NCI-H2227 (cell line): ENCODE measurements at regions not wholly inside any gene's neighbourhood (a gene's known extent, or its start where the extent isn't known, plus 50 kb on each side); places are given as distances from the start of the nearest gene placed in this dataset.
"Not testable (repeated sequence)": the region's sequence is repeated elsewhere in the genome, so short reads cannot be mapped to it uniquely, and the experiment has no call there.

Experiments
- DNase-seq: peaks from one replicate; lab custom pipeline; 2025; ENCODE audit not compliant: unreplicated experiment; lab: John Stamatoyannopoulos, UW

GRCh38 chr10:33867199-33867789 lies 532.8 kb upstream of the NRP1 start:
- DNase-seq: not testable (repeated sequence)

- DNase-seq: no peak
These were observed 528.9 kb upstream of the NRP1 start for GRCh38 chr10:33863352-33863751.

- DNase-seq: no peak
These were observed 528.2 kb upstream of the NRP1 start for GRCh38 chr10:33862536-33863105.

DNA sequence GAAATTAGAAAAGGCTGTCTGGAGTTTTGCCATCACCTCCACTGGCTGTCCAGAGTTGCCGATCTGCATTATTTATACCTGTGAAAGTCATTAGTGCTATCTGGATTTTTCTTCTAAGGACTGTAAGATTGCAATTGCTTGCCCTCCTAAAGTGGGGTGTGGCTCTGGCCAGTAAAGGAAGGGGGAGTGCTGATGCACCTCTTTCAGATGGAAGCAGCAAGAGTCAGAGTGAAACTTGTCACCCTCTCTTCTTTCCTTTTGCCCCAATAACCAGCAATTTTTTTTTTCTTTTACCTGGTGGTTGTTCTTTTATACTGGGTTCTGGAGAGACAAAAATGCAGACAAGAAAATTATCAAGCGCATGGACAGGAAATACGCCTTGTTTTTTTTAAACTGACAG lies 527.4 kb upstream of the NRP1 start:
- DNase-seq: no peak

DNA sequence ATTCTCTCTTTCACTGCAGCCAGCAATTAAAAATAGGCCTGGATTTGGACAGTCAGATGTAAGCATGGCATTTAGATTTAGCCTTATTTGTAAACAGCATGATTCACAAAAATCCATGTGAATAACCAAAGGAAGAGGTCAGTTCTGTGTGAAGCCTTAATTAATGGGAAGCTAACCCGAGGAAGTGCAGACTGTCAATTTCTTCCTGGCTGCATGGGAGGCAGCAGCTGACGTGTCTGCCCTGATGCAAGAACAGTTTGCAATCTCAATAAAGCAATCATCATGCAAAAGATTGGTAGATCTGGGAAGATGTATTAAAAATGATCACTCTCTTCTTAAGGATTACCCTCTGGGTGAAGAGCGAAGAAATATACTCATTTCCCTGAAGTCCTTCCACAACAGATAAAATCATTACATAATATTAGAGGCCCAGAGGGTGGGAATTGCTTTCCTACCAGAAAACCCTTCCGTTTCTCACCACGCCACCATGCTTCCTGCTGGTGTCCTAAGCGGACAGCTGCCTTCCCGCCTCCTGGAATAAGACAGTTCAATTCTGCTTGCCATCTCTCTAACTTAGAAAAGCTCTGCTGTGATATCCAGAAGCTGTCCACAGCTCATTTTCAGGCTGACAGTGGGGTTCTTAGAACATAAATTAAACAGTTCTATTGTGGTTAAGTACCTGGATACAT lies 526.7 kb upstream of the NRP1 start:
- DNase-seq: peak; percentile 7

DNA sequence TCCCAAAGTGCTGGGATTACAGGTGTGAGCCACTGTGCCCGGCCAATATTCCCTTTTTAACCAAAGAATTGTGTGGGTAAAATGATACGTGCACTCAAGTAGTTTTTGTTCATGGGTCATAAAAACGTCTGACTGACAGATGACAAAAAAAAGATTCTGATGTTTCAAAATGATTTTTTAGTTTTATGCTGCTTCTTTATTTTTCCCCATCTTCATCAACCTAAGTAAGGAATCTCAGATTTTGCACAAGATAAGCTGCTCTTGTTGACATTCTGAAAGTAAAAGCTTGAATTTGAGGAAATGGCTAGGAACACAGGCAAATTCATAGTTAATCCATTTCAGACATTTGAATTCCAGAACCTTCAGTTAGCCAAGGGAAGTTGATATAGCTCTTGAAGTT lies 526.1 kb upstream of the NRP1 start:
- DNase-seq: no peak

GRCh38 chr10:33859319-33860022 lies 525.0 kb upstream of the NRP1 start:
- DNase-seq: no peak

DNA sequence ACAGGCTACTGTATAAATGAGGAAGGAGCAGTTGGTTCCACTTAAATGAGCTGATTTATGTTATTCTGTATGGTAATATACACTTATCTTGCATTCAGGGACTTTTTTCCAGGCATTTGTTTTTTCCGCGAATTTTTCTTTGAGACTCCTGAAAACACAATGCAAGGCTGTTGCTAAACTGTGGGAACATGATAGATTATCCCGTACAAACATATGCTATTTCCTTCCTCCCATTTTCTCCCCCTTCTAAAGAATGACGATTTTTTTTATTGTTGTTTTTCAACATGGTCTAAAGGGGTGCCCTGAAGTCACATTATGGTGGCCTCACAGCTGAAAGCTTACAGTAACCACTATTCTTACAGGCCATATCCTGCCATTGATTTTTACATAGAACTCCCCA lies 523.9 kb upstream of the NRP1 start:
- no peak for DNase-seq

- DNase-seq: not testable (repeated sequence)
These were observed 518.8 kb upstream of the NRP1 start for GRCh38 chr10:33853221-33853620.

DNA sequence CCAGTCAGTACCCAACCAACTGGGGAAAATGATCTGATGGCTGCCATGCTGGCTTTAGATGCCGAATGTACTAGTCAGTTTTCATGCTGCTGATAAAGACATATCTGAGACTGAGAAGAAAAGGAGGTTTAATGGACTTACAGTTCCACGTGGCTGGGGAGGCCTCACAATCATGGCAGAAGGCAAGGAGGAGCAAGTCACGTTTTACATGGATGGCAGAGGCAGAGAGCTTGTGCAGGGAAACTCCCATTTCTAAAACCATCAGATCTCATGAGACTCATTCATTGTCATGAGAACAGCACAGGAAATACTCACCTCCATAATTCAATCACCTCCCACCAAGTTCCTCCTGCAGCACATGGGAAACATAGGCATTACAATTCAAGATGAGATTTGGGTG lies 508.9 kb upstream of the NRP1 start:
- no peak for DNase-seq

GRCh38 chr10:33841678-33842077 lies 507.2 kb upstream of the NRP1 start:
- no peak for DNase-seq

GRCh38 chr10:33838731-33839130 lies 504.3 kb upstream of the NRP1 start:
- no peak for DNase-seq

GRCh38 chr10:33837736-33838135 lies 503.3 kb upstream of the NRP1 start:
- no peak for DNase-seq

DNA sequence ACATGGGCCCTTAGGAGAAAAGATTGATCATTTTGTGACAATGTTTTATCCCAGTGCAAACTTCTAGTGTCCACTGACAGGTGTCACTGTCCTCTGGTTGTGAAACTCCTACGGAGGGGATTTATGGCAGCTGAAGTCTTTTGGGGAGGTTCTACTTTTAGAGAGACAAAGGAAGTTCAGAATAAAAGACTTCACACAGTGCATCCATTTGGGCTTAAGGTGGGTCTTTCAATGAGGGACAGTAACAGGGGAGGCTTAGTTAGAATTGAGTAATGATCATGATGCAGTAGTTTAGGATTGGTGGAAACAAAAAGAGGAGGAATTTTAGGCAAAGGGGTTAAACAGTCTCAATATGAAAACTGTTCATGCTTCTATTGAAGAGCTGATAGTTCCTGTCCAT lies 501.1 kb upstream of the NRP1 start:
- no peak for DNase-seq

- no peak for DNase-seq
These were observed 499.1 kb upstream of the NRP1 start for GRCh38 chr10:33833566-33833965.

DNA sequence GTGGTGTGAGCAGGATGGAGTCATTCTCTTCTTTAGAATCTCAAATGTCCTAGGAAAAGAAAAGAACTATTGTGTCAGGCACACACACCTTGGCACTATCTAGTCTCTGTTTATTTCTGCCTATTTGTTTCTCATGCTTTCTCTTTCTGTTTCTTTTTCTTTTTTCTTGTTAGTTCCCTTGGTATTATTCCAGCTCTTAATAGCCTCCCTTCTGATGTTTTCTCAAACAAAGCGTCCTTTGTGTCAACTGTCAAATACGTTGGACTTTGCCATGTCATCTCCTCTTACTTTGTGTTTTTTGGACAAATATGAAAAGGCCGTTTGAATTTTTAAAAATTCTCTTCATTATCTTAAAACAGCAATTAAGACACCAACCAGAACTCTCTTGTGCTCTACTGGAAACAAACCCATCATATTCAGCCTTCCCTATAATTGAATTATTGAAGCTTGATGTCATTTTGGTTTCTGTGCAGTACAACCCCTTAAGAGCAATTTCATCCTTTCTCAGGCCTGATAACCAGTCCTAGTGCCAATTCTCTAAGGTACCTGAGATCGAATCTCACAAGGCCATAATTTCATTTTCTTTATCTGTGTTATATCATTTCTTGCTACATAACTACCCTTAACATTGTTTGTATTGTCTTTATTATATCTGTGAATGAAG lies 497.8 kb upstream of the NRP1 start:
- no peak for DNase-seq

- DNase-seq: no peak
These were observed 497.1 kb upstream of the NRP1 start for GRCh38 chr10:33831591-33831990.

DNA sequence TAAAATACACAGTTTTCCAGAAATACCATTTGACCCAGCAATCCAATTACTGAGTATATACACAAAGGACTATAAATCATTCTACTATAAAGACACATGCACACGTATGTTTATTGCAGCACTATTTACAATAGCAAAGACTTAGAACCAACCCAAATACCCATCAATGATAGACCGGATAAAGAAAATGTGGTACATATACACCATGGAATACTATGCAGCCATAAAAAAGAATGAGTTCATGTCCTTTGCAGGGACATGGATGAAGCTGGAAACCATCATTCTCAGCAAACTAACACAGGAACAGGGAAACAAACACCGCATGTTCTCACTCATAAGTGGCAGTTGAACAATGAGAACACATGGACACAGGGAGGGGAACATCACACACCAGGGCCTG lies 495.4 kb upstream of the NRP1 start:
- not testable (repeated sequence) for DNase-seq

DNA sequence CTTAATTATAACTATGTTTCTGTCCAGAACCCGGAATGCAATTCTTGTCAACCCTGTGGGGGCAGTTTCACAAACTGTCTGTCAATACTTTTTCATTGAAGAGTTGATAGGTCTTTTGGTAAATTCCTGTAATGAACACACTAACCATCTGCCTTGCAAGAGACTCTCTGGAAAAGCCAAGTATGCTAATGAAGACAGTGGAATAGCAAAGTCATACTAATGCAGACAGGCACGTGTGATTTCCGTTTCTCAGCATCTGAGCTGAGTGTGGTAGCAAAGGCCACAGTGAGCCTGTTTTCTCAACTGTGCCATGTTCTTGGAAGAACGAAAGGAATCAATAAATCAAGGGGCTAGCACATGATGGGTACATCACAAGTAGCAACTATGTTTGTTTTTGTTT lies 494.1 kb upstream of the NRP1 start:
- DNase-seq: no peak

DNA sequence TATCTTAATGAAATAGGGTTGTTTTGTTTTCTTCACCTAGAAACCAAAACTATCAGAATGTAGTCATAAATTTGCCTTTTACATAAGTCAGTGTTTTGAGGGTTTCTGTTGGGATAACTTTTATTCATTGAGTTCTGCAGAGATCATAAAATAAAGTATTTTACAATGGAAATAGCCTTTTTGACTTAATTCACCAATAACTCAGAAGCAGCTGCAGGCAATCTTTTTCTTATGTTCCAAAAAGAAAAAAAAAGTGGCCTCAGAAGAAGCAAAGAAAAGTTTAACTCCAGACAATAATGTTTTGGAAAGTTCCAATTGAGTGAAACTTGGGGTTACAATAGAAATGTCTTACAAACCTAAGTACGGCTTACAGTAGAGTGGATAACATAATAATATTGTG lies 491.7 kb upstream of the NRP1 start:
- no peak for DNase-seq

GRCh38 chr10:33822774-33823173 lies 488.3 kb upstream of the NRP1 start:
- no peak for DNase-seq

- DNase-seq: no peak
These were observed 486.1 kb upstream of the NRP1 start for GRCh38 chr10:33820531-33820930.
